KMS-11 (cell line): ENCODE measurements at regions not wholly inside any gene's neighbourhood (a gene's known extent, or its start where the extent isn't known, plus 50 kb on each side); places are given as distances from the start of the nearest gene placed in this dataset.

Experiments
- H2AFZ ChIP-seq: fragments of 200-600 bp; sonication (generic); 2 replicates; pipeline ENCODE4 v1.6.1; 2016; ENCODE audit warnings: antibody characterized with exemption, mixed run types, low read depth
- H3K27ac ChIP-seq: fragments of 200-600 bp; sonication (generic); 2 replicates; pipeline ENCODE4 v1.6.1; 2016; ENCODE audit warnings: mild to moderate bottlenecking, mixed run types
- H3K27me3 ChIP-seq: fragments of 200-600 bp; sonication (generic); 2 replicates; pipeline ENCODE4 v1.6.1; 2017; ENCODE audit warnings: mild to moderate bottlenecking, low read depth, mixed run types, moderate library complexity; ENCODE audit not compliant: insufficient read depth
- H3K36me3 ChIP-seq: fragments of 200-600 bp; sonication (generic); 2 replicates; pipeline ENCODE4 v1.6.1; 2017; ENCODE audit warnings: mild to moderate bottlenecking, mixed run types; ENCODE audit not compliant: insufficient read depth
- H3K4me1 ChIP-seq: fragments of 200-600 bp; sonication (generic); 2 replicates; pipeline ENCODE4 v1.6.1; 2016; ENCODE audit warnings: mild to moderate bottlenecking, low read depth, mixed run types; ENCODE audit not compliant: poor library complexity, severe bottlenecking
- H3K4me2 ChIP-seq: fragments of 200-600 bp; sonication (generic); 2 replicates; pipeline ENCODE4 v1.7.0; 2016; ENCODE audit warnings: mild to moderate bottlenecking, mixed run types
- H3K4me3 ChIP-seq: fragments of 200-600 bp; sonication (generic); IDR thresholded peaks from 2 replicates; pipeline ENCODE4 v1.6.1; 2017; ENCODE audit warnings: low read depth, low read length, mixed read lengths; ENCODE audit not compliant: insufficient read depth
- H3K79me2 ChIP-seq: fragments of 200-600 bp; sonication (generic); 2 replicates; pipeline ENCODE4 v1.6.1; 2016; ENCODE audit warnings: low read depth, mixed run types; ENCODE audit not compliant: insufficient read depth
- H3K9ac ChIP-seq: fragments of 200-600 bp; sonication (generic); 2 replicates; pipeline ENCODE4 v1.6.1; 2016; ENCODE audit warnings: mild to moderate bottlenecking, mixed run types
- H4K20me1 ChIP-seq: fragments of 200-600 bp; sonication (generic); 2 replicates; pipeline ENCODE4 v1.6.1; 2016; ENCODE audit warnings: mild to moderate bottlenecking, mixed run types; ENCODE audit not compliant: insufficient read depth
- TF ChIP-seq, protein P1 (sequence below): fragments of 200-600 bp; sonication (generic); conservative IDR thresholded peaks from 2 replicates; pipeline ENCODE4 v1.6.1; 2017; ENCODE audit warnings: low read depth, mild to moderate bottlenecking, antibody characterized with exemption, low read length, moderate library complexity, mixed read lengths

DNA sequence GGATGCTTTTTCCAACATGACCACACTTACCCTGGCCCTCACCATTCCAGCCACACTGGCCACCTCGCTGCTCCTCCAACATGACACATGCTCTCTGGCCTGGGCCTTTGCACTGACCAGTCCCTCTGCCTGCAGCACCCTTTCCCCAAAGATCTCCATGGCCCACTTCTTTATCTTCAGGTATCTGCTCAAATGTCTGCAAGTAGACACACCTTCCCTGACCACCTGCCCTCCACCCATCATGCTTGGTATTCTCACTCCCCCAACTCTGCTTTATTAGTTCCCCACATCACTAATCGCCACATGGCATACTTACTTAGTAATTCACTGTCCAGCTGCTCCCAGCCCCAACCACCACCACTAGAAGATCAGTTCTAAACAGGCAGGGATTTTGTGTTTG lies 214.2 kb downstream of the BCL11A start:
- H3K4me2 ChIP-seq, result no peak overlapping the region
- no peaks in the 10 kb centered on the region for H3K27me3 ChIP-seq
- no peak overlapping the region for H2AFZ ChIP-seq
- H3K27ac ChIP-seq, result no peak overlapping the region
- H3K4me1 ChIP-seq, result no peaks in the 10 kb centered on the region
- H3K4me3 ChIP-seq, result no peak overlapping the region
- H3K79me2 ChIP-seq, result no peaks in the 10 kb centered on the region
- no peak overlapping the region for H3K9ac ChIP-seq
- no peaks in the 10 kb centered on the region for H4K20me1 ChIP-seq
- TF ChIP-seq, protein P1, sequence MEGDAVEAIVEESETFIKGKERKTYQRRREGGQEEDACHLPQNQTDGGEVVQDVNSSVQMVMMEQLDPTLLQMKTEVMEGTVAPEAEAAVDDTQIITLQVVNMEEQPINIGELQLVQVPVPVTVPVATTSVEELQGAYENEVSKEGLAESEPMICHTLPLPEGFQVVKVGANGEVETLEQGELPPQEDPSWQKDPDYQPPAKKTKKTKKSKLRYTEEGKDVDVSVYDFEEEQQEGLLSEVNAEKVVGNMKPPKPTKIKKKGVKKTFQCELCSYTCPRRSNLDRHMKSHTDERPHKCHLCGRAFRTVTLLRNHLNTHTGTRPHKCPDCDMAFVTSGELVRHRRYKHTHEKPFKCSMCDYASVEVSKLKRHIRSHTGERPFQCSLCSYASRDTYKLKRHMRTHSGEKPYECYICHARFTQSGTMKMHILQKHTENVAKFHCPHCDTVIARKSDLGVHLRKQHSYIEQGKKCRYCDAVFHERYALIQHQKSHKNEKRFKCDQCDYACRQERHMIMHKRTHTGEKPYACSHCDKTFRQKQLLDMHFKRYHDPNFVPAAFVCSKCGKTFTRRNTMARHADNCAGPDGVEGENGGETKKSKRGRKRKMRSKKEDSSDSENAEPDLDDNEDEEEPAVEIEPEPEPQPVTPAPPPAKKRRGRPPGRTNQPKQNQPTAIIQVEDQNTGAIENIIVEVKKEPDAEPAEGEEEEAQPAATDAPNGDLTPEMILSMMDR, result no peak
- no peaks in the 10 kb centered on the region for H3K36me3 ChIP-seq

DNA sequence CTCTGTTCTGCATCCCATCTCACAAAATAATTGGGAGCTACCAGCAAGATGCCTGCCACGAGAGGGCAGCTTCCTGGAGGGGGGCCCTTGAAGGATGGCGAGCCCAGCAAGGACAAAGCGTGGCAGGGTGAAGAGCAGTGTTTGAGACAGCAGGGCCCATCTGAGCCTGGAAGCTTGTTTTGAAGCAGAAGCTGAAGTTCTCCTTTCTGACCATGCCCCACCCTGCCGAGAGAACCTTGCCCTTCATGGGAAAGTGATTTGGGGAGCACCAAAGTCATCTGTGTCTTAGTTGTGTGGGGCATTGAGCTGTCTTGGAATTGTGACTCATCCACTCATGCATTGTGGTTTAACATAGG lies 216.3 kb downstream of the BCL11A start:
- no peak overlapping the region for H3K4me2 ChIP-seq
- no peak overlapping the region for H3K27ac ChIP-seq

DNA sequence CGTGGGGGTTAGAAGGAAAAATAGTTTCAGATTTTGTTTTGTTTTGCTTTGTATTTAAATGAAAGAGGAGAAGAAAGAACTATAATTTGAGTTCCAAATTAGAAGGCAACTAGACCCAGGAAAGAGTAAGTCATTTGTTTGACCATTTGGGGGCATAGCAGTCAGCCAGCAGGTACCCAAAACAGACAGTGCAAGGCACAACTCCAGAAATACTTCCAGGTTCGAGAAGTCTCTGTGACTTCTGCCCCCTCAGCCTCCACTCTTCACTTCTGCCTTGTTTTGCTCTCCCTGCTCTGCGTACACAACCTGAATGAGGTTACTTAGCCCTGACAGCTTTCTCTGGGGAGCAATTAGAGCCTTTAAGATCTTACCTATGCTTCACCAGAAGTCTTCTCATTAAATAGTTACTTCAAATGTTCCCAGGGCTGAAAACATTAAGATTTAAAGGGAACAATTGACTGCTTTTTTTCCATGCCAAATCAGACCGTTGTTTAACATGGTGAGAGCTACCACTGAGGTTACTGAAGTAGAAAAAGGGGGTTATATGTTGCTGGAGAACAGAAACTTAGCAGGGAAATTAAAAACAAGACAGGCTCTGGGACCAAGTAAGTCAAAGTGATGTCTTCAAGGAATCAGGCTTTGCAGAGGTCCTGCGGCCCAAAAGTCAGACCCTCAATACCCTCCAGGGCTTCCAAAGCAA lies 216.9 kb downstream of the BCL11A start:
- no peak overlapping the region for H3K4me3 ChIP-seq
- H3K4me2 ChIP-seq, result no peak overlapping the region
- no peaks in the 10 kb centered on the region for H3K36me3 ChIP-seq
- H4K20me1 ChIP-seq, result no peaks in the 10 kb centered on the region
- H3K79me2 ChIP-seq, result no peaks in the 10 kb centered on the region
- H3K27me3 ChIP-seq, result no peaks in the 10 kb centered on the region
- TF ChIP-seq, protein P1, result no peak
- no peak overlapping the region for H2AFZ ChIP-seq
- H3K4me1 ChIP-seq, result no peaks in the 10 kb centered on the region
- H3K9ac ChIP-seq, result no peak overlapping the region
- H3K27ac ChIP-seq, result no peak overlapping the region

More for the DNA sequence above, 216.3 kb downstream of the BCL11A start:
- H3K27me3 ChIP-seq, result no peaks in the 10 kb centered on the region
- no peaks in the 10 kb centered on the region for H3K4me1 ChIP-seq
- no peaks in the 10 kb centered on the region for H4K20me1 ChIP-seq
- TF ChIP-seq, protein P1, result no peak
- H3K9ac ChIP-seq, result no peak overlapping the region
- no peak overlapping the region for H2AFZ ChIP-seq
- H3K79me2 ChIP-seq, result no peaks in the 10 kb centered on the region
- no peaks in the 10 kb centered on the region for H3K36me3 ChIP-seq
- no peak overlapping the region for H3K4me3 ChIP-seq

DNA sequence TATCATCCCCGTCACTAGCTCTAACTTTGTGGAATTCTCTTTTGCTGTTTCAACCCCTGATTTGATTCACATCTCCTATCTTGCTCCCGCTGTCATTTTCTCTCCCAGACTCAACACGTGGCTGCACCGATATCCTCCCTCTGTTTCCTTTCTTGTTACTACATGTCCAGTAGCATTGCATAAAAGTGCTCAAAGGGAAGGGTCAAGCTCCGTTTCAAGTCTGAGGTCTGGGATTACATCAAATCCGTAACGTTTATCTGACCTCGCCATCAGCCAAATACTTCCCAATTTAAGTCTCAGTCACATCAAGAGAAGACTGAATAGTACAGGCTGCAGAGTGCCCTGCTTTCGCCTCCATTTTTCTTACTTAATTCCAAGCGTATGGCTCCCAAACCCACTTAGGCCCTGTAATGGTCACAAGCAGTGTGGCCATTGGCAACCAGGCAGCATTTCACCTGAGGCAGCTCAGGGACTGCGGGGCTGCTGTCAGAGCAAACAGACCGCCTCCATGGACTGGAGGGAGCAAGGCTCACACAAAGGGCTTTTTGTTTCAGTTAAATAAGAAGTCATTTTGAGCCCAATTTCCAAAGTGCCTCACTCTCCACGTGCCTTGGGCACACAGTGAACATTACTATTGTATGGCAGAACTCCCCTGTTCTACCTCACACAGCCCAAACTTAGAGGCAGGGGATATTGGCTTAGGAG lies 217.8 kb downstream of the BCL11A start:
- Histone ChIP-seq H3K4me1 (no peaks in the 10 kb centered on the region), H4K20me1 (no peaks in the 10 kb centered on the region), H3K79me2 (no peaks in the 10 kb centered on the region), H3K4me2 (no peak overlapping the region), H3K9ac (no peak overlapping the region), H3K27ac (no peak overlapping the region), H3K36me3 (no peaks in the 10 kb centered on the region), H3K4me3 (no peak overlapping the region), H3K27me3 (no peaks in the 10 kb centered on the region), H2AFZ (no peak overlapping the region)
- TF ChIP-seq, protein P1, result no peak
